OCI-LY1 (cell line): ENCODE measurements at regions not wholly inside any gene's neighbourhood (a gene's known extent, or its start where the extent isn't known, plus 50 kb on each side); places are given as distances from the start of the nearest gene placed in this dataset.

Source experiments
- EZH2 ChIP-seq: fragments of 200-600 bp; sonication (generic), shearing (Covaris generic); IDR thresholded peaks from 2 replicates; pipeline ENCODE4 v1.8.0; 2017; ENCODE audit warnings: borderline replicate concordance, mixed run types, mild to moderate bottlenecking, antibody characterized with exemption, low read length, moderate library complexity, mixed read lengths
- TF ChIP-seq, protein P1 (sequence below): fragments of 200-600 bp; sonication (generic), shearing (Covaris generic); IDR thresholded peaks from 2 replicates; pipeline ENCODE4 v1.5.1; 2017; ENCODE audit warnings: mild to moderate bottlenecking, antibody characterized with exemption, low read length, moderate library complexity, mixed read lengths

DNA sequence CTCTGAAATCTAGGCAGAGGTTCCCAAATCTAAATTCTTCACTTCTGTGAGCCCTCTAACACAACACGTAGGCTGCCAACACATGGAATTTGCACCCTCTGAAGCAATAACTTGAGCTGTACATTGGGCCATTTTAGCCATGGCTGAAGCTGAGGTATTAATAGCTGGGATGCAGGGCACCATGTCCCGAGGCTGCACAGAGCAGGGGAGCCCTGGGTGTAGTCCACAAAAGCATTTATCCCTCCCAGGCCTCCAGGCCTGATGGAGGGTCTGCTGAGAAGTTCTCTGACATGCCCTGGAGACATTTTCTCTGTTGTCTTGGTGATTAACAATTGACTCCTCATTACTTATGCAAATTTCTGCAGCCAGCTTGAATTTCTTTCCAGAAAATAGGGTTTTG lies 127.9 kb downstream of the PABPC4L start:
- TF ChIP-seq, protein P1, sequence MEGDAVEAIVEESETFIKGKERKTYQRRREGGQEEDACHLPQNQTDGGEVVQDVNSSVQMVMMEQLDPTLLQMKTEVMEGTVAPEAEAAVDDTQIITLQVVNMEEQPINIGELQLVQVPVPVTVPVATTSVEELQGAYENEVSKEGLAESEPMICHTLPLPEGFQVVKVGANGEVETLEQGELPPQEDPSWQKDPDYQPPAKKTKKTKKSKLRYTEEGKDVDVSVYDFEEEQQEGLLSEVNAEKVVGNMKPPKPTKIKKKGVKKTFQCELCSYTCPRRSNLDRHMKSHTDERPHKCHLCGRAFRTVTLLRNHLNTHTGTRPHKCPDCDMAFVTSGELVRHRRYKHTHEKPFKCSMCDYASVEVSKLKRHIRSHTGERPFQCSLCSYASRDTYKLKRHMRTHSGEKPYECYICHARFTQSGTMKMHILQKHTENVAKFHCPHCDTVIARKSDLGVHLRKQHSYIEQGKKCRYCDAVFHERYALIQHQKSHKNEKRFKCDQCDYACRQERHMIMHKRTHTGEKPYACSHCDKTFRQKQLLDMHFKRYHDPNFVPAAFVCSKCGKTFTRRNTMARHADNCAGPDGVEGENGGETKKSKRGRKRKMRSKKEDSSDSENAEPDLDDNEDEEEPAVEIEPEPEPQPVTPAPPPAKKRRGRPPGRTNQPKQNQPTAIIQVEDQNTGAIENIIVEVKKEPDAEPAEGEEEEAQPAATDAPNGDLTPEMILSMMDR = no peak
- no peak for TF ChIP-seq EZH2
